ENCODE measurements at regions not wholly inside any gene's neighbourhood (a gene's known extent, or its start where the extent isn't known, plus 50 kb on each side); places are given as distances from the start of the nearest gene placed in this dataset.
"Not testable (repeated sequence)": the region's sequence is repeated elsewhere in the genome, so short reads cannot be mapped to it uniquely, and the experiment has no call there.

GRCh38 chr10:57168611-57169240 lies 807.7 kb upstream of the ZWINT start:
- DNase-seq (no peak), ATAC-seq (no peak)
- intact Hi-C loops (cut with DNase I), result no loop called here

GRCh38 chr10:57165671-57166070 lies 804.6 kb upstream of the ZWINT start:
- DNase-seq, result no peak
- ATAC-seq, result no peak
- intact Hi-C loops (cut with DNase I), result no loop called here

- intact Hi-C loops (cut with DNase I), result no loop called here
- DNase-seq (no peak), ATAC-seq (no peak)
Measured at GRCh38 chr10:57162231-57162630, 801.2 kb upstream of the ZWINT start.

- intact Hi-C loops (cut with DNase I), result no loop called here
Measured at GRCh38 chr10:57161157-57161556, 800.1 kb upstream of the ZWINT start.

GRCh38 chr10:57145548-57145947 lies 784.5 kb upstream of the ZWINT start:
- intact Hi-C loops (cut with DNase I), result no loop called here
- DNase-seq, result no peak
- no peak for ATAC-seq

More at GRCh38 chr10:57161157-57161556, 800.1 kb upstream of the ZWINT start:
- ATAC-seq (no peak), DNase-seq (no peak)

GRCh38 chr10:57142925-57143576 lies 782.0 kb upstream of the ZWINT start:
- DNase-seq (no peak), ATAC-seq (no peak)
- intact Hi-C loops (cut with DNase I), result no loop called here

- DNase-seq, result no peak
- intact Hi-C loops (cut with DNase I), result no loop called here
- ATAC-seq, result no peak
Measured at GRCh38 chr10:57141708-57142107, 780.6 kb upstream of the ZWINT start.

- intact Hi-C loops (cut with DNase I), result no loop called here
- ATAC-seq (no peak), DNase-seq (no peak)
Measured at GRCh38 chr10:57119684-57120083, 758.6 kb upstream of the ZWINT start.

GRCh38 chr10:57113545-57113944 lies 752.5 kb upstream of the ZWINT start:
- DNase-seq (no peak), ATAC-seq (no peak)
- intact Hi-C loops (cut with DNase I), result no loop called here

GRCh38 chr10:57102236-57102635 lies 741.2 kb upstream of the ZWINT start:
- intact Hi-C loops (cut with DNase I), result no loop called here
- DNase-seq (no peak), ATAC-seq (no peak)

- DNase-seq (no peak), ATAC-seq (no peak)
- intact Hi-C loops (cut with DNase I), result no loop called here
Measured at GRCh38 chr10:57098146-57098545, 737.1 kb upstream of the ZWINT start.

- DNase-seq (no peak), ATAC-seq (no peak)
- intact Hi-C loops (cut with DNase I), result no loop called here
Measured at GRCh38 chr10:57096044-57096443, 735.0 kb upstream of the ZWINT start.

- intact Hi-C loops (cut with DNase I), result no loop called here
- ATAC-seq (no peak), DNase-seq (no peak)
Measured at GRCh38 chr10:57094965-57095364, 733.9 kb upstream of the ZWINT start.

- intact Hi-C loops (cut with DNase I), result no loop called here
- no peak for DNase-seq
Measured at GRCh38 chr10:57094083-57094482, 733.0 kb upstream of the ZWINT start.

GRCh38 chr10:57053530-57053929 lies 692.5 kb upstream of the ZWINT start:
- ATAC-seq (no peak), DNase-seq (no peak)
- intact Hi-C loops (cut with DNase I), result no loop called here

More at GRCh38 chr10:57094083-57094482, 733.0 kb upstream of the ZWINT start:
- no peak for ATAC-seq

- intact Hi-C loops (cut with DNase I), result no loop called here
- ATAC-seq, result no peak
Measured at GRCh38 chr10:57049096-57049495, 688.0 kb upstream of the ZWINT start.

GRCh38 chr10:57038531-57038930 lies 677.5 kb upstream of the ZWINT start:
- ATAC-seq (no peak), DNase-seq (no peak)
- intact Hi-C loops (cut with DNase I), result no loop called here

More at GRCh38 chr10:57049096-57049495, 688.0 kb upstream of the ZWINT start:
- no peak for DNase-seq

- ATAC-seq (no peak), DNase-seq (no peak)
- intact Hi-C loops (cut with DNase I), result no loop called here
Measured at GRCh38 chr10:57035310-57035709, 674.3 kb upstream of the ZWINT start.

GRCh38 chr10:57032301-57032700 lies 671.2 kb upstream of the ZWINT start:
- DNase-seq; ATAC-seq; intact Hi-C loops (cut with DNase I): not testable (repeated sequence)

- DNase-seq (no peak), ATAC-seq (no peak)
- intact Hi-C loops (cut with DNase I), result no loop called here
Measured at GRCh38 chr10:57031346-57031745, 670.3 kb upstream of the ZWINT start.

GRCh38 chr10:57026307-57026706 lies 665.2 kb upstream of the ZWINT start:
- intact Hi-C loops (cut with DNase I), result no loop called here
- ATAC-seq (no peak), DNase-seq (no peak)
